ENCODE measurements at regions not wholly inside any gene's neighbourhood (a gene's known extent, or its start where the extent isn't known, plus 50 kb on each side); places are given as distances from the start of the nearest gene placed in this dataset.

GRCh38 chr9:7286101-7286500, 513.5 kb downstream of the DMAC1 start:
- no peak for DNase-seq

GRCh38 chr9:7285199-7285598, 514.4 kb downstream of the DMAC1 start:
- no peak for DNase-seq

- DNase-seq = no peak
Measured at GRCh38 chr9:7284517-7284916, 515.1 kb downstream of the DMAC1 start.

- no peak for DNase-seq
Measured at GRCh38 chr9:7284117-7284516, 515.5 kb downstream of the DMAC1 start.

GRCh38 chr9:7273575-7273974, 515.8 kb downstream of the KDM4C start:
- no peak for DNase-seq

- DNase-seq = peak; percentile 68
Measured at GRCh38 chr9:7266911-7267595, 509.3 kb downstream of the KDM4C start.

GRCh38 chr9:7265181-7265580, 507.4 kb downstream of the KDM4C start:
- DNase-seq = no peak

GRCh38 chr9:7259544-7260241, 501.9 kb downstream of the KDM4C start:
- DNase-seq = no peak

GRCh38 chr9:7258688-7259396, 501.1 kb downstream of the KDM4C start:
- no peak for DNase-seq

GRCh38 chr9:7246917-7247522, 489.2 kb downstream of the KDM4C start:
- no peak for DNase-seq

- no peak for DNase-seq
Measured at GRCh38 chr9:7245976-7246580, 488.3 kb downstream of the KDM4C start.

GRCh38 chr9:7243838-7244237, 486.1 kb downstream of the KDM4C start:
- DNase-seq = no peak

- DNase-seq = no peak
Measured at GRCh38 chr9:7242126-7242525, 484.4 kb downstream of the KDM4C start.

GRCh38 chr9:7241694-7242093, 483.9 kb downstream of the KDM4C start:
- no peak for DNase-seq

GRCh38 chr9:7240569-7241311, 483.0 kb downstream of the KDM4C start:
- no peak for DNase-seq

- no peak for DNase-seq
Measured at GRCh38 chr9:7239708-7240107, 481.9 kb downstream of the KDM4C start.

- DNase-seq = no peak
Measured at GRCh38 chr9:7238247-7238637, 480.5 kb downstream of the KDM4C start.

GRCh38 chr9:7237473-7238246, 479.9 kb downstream of the KDM4C start:
- peak; percentile 66 for DNase-seq

GRCh38 chr9:7236186-7236585, 478.4 kb downstream of the KDM4C start:
- no peak for DNase-seq

GRCh38 chr9:7234144-7234543, 476.4 kb downstream of the KDM4C start:
- no peak for DNase-seq

- no peak for DNase-seq
Measured at GRCh38 chr9:7229571-7229970, 471.8 kb downstream of the KDM4C start.

- DNase-seq = no peak
Measured at GRCh38 chr9:7228726-7229125, 471.0 kb downstream of the KDM4C start.
